ENCODE measurements at regions not wholly inside any gene's neighbourhood (a gene's known extent, or its start where the extent isn't known, plus 50 kb on each side); places are given as distances from the start of the nearest gene placed in this dataset.
"Not testable (repeated sequence)": the region's sequence is repeated elsewhere in the genome, so short reads cannot be mapped to it uniquely, and the experiment has no call there.

GRCh38 chr22:44650806-44651205, 51.2 kb upstream of the PRR5 start:
- POLR2A ChIA-PET = no interaction called here
- CTCF ChIA-PET = no interaction called here

GRCh38 chr22:44648821-44649565, 53.0 kb upstream of the PRR5 start:
- POLR2A ChIA-PET = no interaction called here
- CTCF ChIA-PET = no interaction called here

- ChIA-PET POLR2A (no interaction called here), CTCF (no interaction called here)
Observed at GRCh38 chr22:44648085-44648820, 53.8 kb upstream of the PRR5 start.

- POLR2A ChIA-PET = interaction anchor here (0.6 kb wide), 1 partner anchor 256 kb away, joined by 5 read pairs; no protein-coding TSS in a partner anchor
- CTCF ChIA-PET = no interaction called here
Observed at GRCh38 chr22:44647141-44647540, 54.9 kb upstream of the PRR5 start.

GRCh38 chr22:44646668-44647067, 55.3 kb upstream of the PRR5 start:
- ChIA-PET CTCF (interaction anchor here (0.6 kb wide), 2 partner anchors 13 to 17 kb away, joined by 3 read pairs; no protein-coding TSS in a partner anchor), POLR2A (interaction anchor here (0.6 to 0.7 kb wide), 2 partner anchors 256 to 733 kb away, joined by 5 read pairs; no protein-coding TSS in a partner anchor)

- ChIA-PET CTCF (interaction anchor here (0.6 to 1.1 kb wide), 3 partner anchors 13 to 19 kb away, joined by 3 read pairs; no protein-coding TSS in a partner anchor), POLR2A (interaction anchor here (0.7 kb wide), 1 partner anchor 733 kb away, joined by 5 read pairs; no protein-coding TSS in a partner anchor)
Observed at GRCh38 chr22:44646141-44646540, 55.9 kb upstream of the PRR5 start.

GRCh38 chr22:44645531-44645930, 56.5 kb upstream of the PRR5 start:
- ChIA-PET POLR2A (no interaction called here), CTCF (interaction anchor here (1.1 kb wide), 1 partner anchor 19 kb away, joined by 3 read pairs; no protein-coding TSS in a partner anchor)

GRCh38 chr22:44645083-44645482, 56.9 kb upstream of the PRR5 start:
- ChIA-PET POLR2A (no interaction called here), CTCF (interaction anchor here (0.9 to 1.1 kb wide), 2 partner anchors 18 to 25 kb away, joined by 3 read pairs; no protein-coding TSS in a partner anchor)

- POLR2A ChIA-PET = not testable (repeated sequence)
- CTCF ChIA-PET = interaction anchor here (1.2 kb wide), 1 partner anchor 650 kb away, joined by 4 read pairs; no protein-coding TSS in a partner anchor
Observed at GRCh38 chr22:44643526-44644101, 58.4 kb upstream of the PRR5 start.

- POLR2A ChIA-PET = no interaction called here
- CTCF ChIA-PET = no interaction called here
Observed at GRCh38 chr22:44642096-44642644, 59.8 kb upstream of the PRR5 start.

GRCh38 chr22:44640618-44641155, 61.3 kb upstream of the PRR5 start:
- CTCF ChIA-PET = no interaction called here
- POLR2A ChIA-PET = no interaction called here

- ChIA-PET POLR2A (no interaction called here), CTCF (no interaction called here)
Observed at GRCh38 chr22:44639891-44640617, 62.0 kb upstream of the PRR5 start.

GRCh38 chr22:44638971-44639760, 62.8 kb upstream of the PRR5 start:
- ChIA-PET CTCF (no interaction called here), POLR2A (no interaction called here)

- POLR2A ChIA-PET = not testable (repeated sequence)
- CTCF ChIA-PET = interaction anchor here (1.0 to 1.6 kb wide), 2 partner anchors 10 to 48 kb away, joined by 4 to 5 read pairs; no protein-coding TSS in a partner anchor
Observed at GRCh38 chr22:44636502-44637206, 65.3 kb upstream of the PRR5 start.

GRCh38 chr22:44635567-44635966, 66.4 kb upstream of the PRR5 start:
- POLR2A ChIA-PET = interaction anchor here (0.7 kb wide), 1 partner anchor 642 kb away, joined by 3 read pairs; no protein-coding TSS in a partner anchor
- CTCF ChIA-PET = interaction anchor here (0.7 to 1.6 kb wide), 3 partner anchors 9 to 320 kb away, joined by 3 to 5 read pairs (median 4); no protein-coding TSS in a partner anchor

GRCh38 chr22:44634426-44635321, 67.3 kb upstream of the PRR5 start:
- POLR2A ChIA-PET = no interaction called here
- CTCF ChIA-PET = interaction anchor here (1.6 kb wide), 1 partner anchor 8 kb away, joined by 5 read pairs; no protein-coding TSS in a partner anchor

- ChIA-PET CTCF (interaction anchor here (0.6 to 0.7 kb wide), 2 partner anchors 13 to 30 kb away, joined by 3 read pairs; no protein-coding TSS in a partner anchor), POLR2A (no interaction called here)
Observed at GRCh38 chr22:44633647-44634046, 68.4 kb upstream of the PRR5 start.
